Breast epithelium (tissue), 3 donors: ENCODE measurements at regions not wholly inside any gene's neighbourhood (a gene's known extent, or its start where the extent isn't known, plus 50 kb on each side); places are given as distances from the start of the nearest gene placed in this dataset.

Experiments used
- CTCF ChIP-seq, 3 donors: fragments of 450-650 bp; IDR thresholded peaks; one replicate each; pipeline ENCODE4 v1.5.1; 2016 to 2017; ENCODE audit warnings: antibody characterized with exemption in 3 of 3, mild to moderate bottlenecking in 3 of 3, moderate library complexity in 3 of 3
- POLR2A ChIP-seq: fragments of 450-650 bp; IDR thresholded peaks from one replicate; pipeline ENCODE4 v1.6.1; 2016; ENCODE audit warnings: antibody characterized with exemption, mild to moderate bottlenecking, moderate library complexity
- POLR2AphosphoS5 ChIP-seq, 3 donors: sonication (generic); formaldehyde crosslinking; IDR thresholded peaks; one replicate each; pipeline ENCODE4 v1.6.1; 2017; ENCODE audit warnings: antibody characterized with exemption in 3 of 3

- TF ChIP-seq POLR2A = no peak
- TF ChIP-seq CTCF (IDR thresholded peaks at IDR 0.05) = no peak
- TF ChIP-seq POLR2AphosphoS5 (IDR thresholded peaks at IDR 0.05) = no peak
Measured at GRCh38 chr6:86782328-86782727, 155.0 kb upstream of the HTR1E start.
